ENCODE measurements at regions not wholly inside any gene's neighbourhood (a gene's known extent, or its start where the extent isn't known, plus 50 kb on each side); places are given as distances from the start of the nearest gene placed in this dataset.

DNA sequence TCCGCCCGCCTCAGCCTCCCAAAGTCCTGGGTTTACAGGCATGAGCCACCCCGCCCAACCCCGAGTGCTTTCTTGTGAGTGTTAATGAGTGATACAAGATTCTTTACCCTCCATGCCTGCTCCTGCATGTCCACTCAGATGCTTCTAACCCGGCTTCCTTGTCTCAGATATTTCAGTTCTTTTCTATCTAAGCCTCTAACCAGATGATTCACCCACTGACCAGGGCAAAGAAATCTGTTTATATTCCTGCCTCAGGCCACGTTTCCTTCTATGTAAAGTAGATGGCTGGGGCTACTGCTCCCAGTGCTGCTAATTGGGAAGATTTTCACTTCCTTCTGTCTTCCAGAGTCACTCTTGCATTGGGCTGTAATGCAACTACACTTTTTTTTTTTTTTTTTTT lies 395.1 kb upstream of the ANKRD30A start (continued):
- TF ChIP-seq, protein P1, sequence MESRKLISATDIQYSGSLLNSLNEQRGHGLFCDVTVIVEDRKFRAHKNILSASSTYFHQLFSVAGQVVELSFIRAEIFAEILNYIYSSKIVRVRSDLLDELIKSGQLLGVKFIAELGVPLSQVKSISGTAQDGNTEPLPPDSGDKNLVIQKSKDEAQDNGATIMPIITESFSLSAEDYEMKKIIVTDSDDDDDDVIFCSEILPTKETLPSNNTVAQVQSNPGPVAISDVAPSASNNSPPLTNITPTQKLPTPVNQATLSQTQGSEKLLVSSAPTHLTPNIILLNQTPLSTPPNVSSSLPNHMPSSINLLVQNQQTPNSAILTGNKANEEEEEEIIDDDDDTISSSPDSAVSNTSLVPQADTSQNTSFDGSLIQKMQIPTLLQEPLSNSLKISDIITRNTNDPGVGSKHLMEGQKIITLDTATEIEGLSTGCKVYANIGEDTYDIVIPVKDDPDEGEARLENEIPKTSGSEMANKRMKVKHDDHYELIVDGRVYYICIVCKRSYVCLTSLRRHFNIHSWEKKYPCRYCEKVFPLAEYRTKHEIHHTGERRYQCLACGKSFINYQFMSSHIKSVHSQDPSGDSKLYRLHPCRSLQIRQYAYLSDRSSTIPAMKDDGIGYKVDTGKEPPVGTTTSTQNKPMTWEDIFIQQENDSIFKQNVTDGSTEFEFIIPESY (IDR thresholded peaks at IDR 0.05; ENCODE audit: extremely low read depth, insufficient replicate concordance, low read length): no peak
- TF ChIP-seq FOSL1 (IDR thresholded peaks at IDR 0.05; ENCODE audit: low read depth) (no peak), EGR1 (IDR thresholded peaks at IDR 0.05; ENCODE audit: low read depth) (no peak), ELF1 (IDR thresholded peaks at IDR 0.05; ENCODE audit: borderline replicate concordance, low read depth) (no peak), SIN3A (IDR thresholded peaks at IDR 0.05; ENCODE audit: low read depth) (no peak)

DNA sequence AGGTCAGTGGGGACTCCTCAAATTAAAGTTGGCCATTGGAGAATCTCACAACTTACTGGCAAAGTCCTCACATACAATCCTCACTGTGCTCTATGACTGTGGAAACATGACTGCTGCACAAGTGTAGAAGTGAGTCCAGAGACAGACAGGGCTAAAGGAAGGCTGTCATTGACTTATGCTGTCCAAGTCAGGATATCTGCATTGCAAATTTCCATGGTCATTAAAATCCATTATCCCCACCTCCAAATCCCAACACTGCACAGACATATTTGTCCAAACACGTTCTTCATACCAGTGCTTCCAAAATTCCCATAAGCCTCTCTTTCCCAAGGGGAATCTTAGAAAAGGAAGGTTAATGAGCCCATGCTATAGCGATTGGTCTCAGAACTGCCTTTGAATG lies 396.8 kb upstream of the ANKRD30A start:
- ChIA-PET POLR2A (no interaction called here), CTCF (no interaction called here), RAD21 (ENCODE audit: low non-redundant PET in 1 of 2, low total read pairs in 2 of 2, uncharacterized antibody in 2 of 2, unreplicated experiment in 2 of 2) (no interaction called here)
- H3K9me2 ChIP-seq (ENCODE audit: insufficient read depth): no peaks in the 10 kb centered on the region
- peaks cover 3% of the 10 kb centered on the region in 2 experiments; a peak in 2 of 4 replicates for H3K9me3 ChIP-seq (ENCODE audit: control insufficient read depth in 1 of 2, insufficient read depth in 1 of 2, low read depth in 1 of 2, low read length in 2 of 2)
- no peaks in the 10 kb centered on the region for H3K36me3 ChIP-seq (ENCODE audit: control insufficient read depth in 1 of 2, insufficient read depth in 2 of 2, low read length in 2 of 2)
- H3K4me2 ChIP-seq (ENCODE audit: low read length): no peak overlapping the region
- H2AFZ ChIP-seq (ENCODE audit: low read depth, low read length, poor library complexity, severe bottlenecking): no peak overlapping the region
- ATAC-seq (no peak), DNase-seq (ENCODE audit: low read depth, low spot score) (no peak)
- H3K4me1 ChIP-seq (ENCODE audit: control insufficient read depth in 1 of 2, insufficient read depth in 2 of 2, low read length in 2 of 2): no peaks in the 10 kb centered on the region
- H3K4me3 ChIP-seq (replicated peaks in 1 of 2; ENCODE audit: low read depth in 1 of 2, low read length in 2 of 2): no peak overlapping the region
- no TSS peak for BruUV-seq (replicated peaks)
- TF ChIP-seq TCF7L2 (IDR thresholded peaks at IDR 0.05; ENCODE audit: borderline replicate concordance, extremely low read depth, insufficient read depth, insufficient read length) (no peak), ZNF274 (IDR thresholded peaks at IDR 0.05; ENCODE audit: low read depth, low read length) (no peak), FOSL1 (IDR thresholded peaks at IDR 0.05; ENCODE audit: low read depth) (no peak), CEBPB (IDR thresholded peaks at IDR 0.05; ENCODE audit: low read depth) (no peak), JUND (IDR thresholded peaks at IDR 0.05) (no peak), ELF1 (IDR thresholded peaks at IDR 0.05; ENCODE audit: borderline replicate concordance, low read depth) (no peak), SIN3A (IDR thresholded peaks at IDR 0.05; ENCODE audit: low read depth) (no peak), CBX3 (IDR thresholded peaks at IDR 0.05; ENCODE audit: low read depth) (no peak), EGR1 (IDR thresholded peaks at IDR 0.05; ENCODE audit: low read depth) (no peak), YY1 (IDR thresholded peaks at IDR 0.05; ENCODE audit: extremely low read depth, insufficient replicate concordance, low read depth, low read length) (no peak), POLR2AphosphoS5 (IDR thresholded peaks at IDR 0.05; ENCODE audit: low read depth, low read length) (no peak), EZH2 (IDR thresholded peaks at IDR 0.05) (no peak), ZFX (IDR thresholded peaks at IDR 0.05) (no peak), EZH2phosphoT487 (IDR thresholded peaks at IDR 0.05; ENCODE audit: borderline replicate concordance) (no peak)
- TF ChIP-seq, protein P2, sequence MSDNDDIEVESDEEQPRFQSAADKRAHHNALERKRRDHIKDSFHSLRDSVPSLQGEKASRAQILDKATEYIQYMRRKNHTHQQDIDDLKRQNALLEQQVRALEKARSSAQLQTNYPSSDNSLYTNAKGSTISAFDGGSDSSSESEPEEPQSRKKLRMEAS (IDR thresholded peaks at IDR 0.05): no peak
- TF ChIP-seq, protein P3, sequence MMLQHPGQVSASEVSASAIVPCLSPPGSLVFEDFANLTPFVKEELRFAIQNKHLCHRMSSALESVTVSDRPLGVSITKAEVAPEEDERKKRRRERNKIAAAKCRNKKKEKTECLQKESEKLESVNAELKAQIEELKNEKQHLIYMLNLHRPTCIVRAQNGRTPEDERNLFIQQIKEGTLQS (IDR thresholded peaks at IDR 0.05): no peak
- TF ChIP-seq, protein P1 (IDR thresholded peaks at IDR 0.05; ENCODE audit: extremely low read depth, insufficient replicate concordance, low read length): no peak
- TF ChIP-seq, protein P4, sequence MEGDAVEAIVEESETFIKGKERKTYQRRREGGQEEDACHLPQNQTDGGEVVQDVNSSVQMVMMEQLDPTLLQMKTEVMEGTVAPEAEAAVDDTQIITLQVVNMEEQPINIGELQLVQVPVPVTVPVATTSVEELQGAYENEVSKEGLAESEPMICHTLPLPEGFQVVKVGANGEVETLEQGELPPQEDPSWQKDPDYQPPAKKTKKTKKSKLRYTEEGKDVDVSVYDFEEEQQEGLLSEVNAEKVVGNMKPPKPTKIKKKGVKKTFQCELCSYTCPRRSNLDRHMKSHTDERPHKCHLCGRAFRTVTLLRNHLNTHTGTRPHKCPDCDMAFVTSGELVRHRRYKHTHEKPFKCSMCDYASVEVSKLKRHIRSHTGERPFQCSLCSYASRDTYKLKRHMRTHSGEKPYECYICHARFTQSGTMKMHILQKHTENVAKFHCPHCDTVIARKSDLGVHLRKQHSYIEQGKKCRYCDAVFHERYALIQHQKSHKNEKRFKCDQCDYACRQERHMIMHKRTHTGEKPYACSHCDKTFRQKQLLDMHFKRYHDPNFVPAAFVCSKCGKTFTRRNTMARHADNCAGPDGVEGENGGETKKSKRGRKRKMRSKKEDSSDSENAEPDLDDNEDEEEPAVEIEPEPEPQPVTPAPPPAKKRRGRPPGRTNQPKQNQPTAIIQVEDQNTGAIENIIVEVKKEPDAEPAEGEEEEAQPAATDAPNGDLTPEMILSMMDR (IDR thresholded peaks at IDR 0.05 in 2 of 3, conservative IDR thresholded peaks at IDR 0.05 in 1 of 3; ENCODE audit: borderline replicate concordance in 1 of 3, insufficient read depth in 1 of 3, low read depth in 2 of 3, low read length in 2 of 3): no peak
- H3K9ac ChIP-seq (ENCODE audit: low read length): no peak overlapping the region
- no peaks in the 10 kb centered on the region for H3K79me2 ChIP-seq (ENCODE audit: insufficient read depth, low read length)
- intact Hi-C loops (cut with micrococcal nuclease): no loop called here
- no peak overlapping the region for H3K27ac ChIP-seq (ENCODE audit: low read depth, low read length)
- no peaks in the 10 kb centered on the region for H3K27me3 ChIP-seq (ENCODE audit: insufficient read depth, low read length)
- no peaks in the 10 kb centered on the region for H4K20me1 ChIP-seq (ENCODE audit: insufficient read depth)
